Parathyroid adenoma (tissue), 2 donors: ENCODE measurements at regions not wholly inside any gene's neighbourhood (a gene's known extent, or its start where the extent isn't known, plus 50 kb on each side); places are given as distances from the start of the nearest gene placed in this dataset.

ENCODE experiments used
- H2AFZ ChIP-seq: fragments of 300-600 bp; sonication (generic); one replicate; pipeline ENCODE4 v1.7.0; 2017; ENCODE audit warnings: antibody characterized with exemption, mild to moderate bottlenecking
- H3K27ac ChIP-seq: fragments of 300-600 bp; sonication (generic); one replicate; pipeline ENCODE4 v1.7.0; 2017
- H3K27me3 ChIP-seq: fragments of 300-600 bp; sonication (generic); one replicate; pipeline ENCODE4 v1.7.0; 2017; ENCODE audit warnings: low read length; ENCODE audit not compliant: control insufficient read depth, insufficient read depth
- H3K36me3 ChIP-seq: fragments of 300-600 bp; sonication (generic); one replicate; pipeline ENCODE4 v1.7.0; 2017; ENCODE audit warnings: low read length; ENCODE audit not compliant: control insufficient read depth, insufficient read depth
- H3K4me1 ChIP-seq: fragments of 300-600 bp; sonication (generic); one replicate; pipeline ENCODE4 v1.7.0; 2017; ENCODE audit warnings: control low read depth
- H3K4me2 ChIP-seq: fragments of 300-600 bp; sonication (generic); one replicate; pipeline ENCODE4 v1.7.0; 2017; ENCODE audit warnings: low read length
- H3K4me3 ChIP-seq: fragments of 300-600 bp; sonication (generic); one replicate; pipeline ENCODE4 v1.7.0; 2017; ENCODE audit warnings: low read depth, low read length
- H3K79me2 ChIP-seq: fragments of 300-600 bp; sonication (generic); one replicate; pipeline ENCODE4 v1.7.0; 2017; ENCODE audit warnings: control low read depth
- H3K9ac ChIP-seq: fragments of 300-600 bp; sonication (generic); one replicate; pipeline ENCODE4 v1.7.0; 2017; ENCODE audit warnings: mild to moderate bottlenecking
- H3K9me3 ChIP-seq: fragments of 300-600 bp; sonication (generic); one replicate; pipeline ENCODE4 v1.7.0; 2017; ENCODE audit warnings: low read length; ENCODE audit not compliant: control insufficient read depth
- TF ChIP-seq, protein P1 (sequence below): fragments of 300-600 bp; sonication (generic); IDR thresholded peaks from one replicate; pipeline ENCODE4 v1.7.0; 2017; ENCODE audit warnings: antibody characterized with exemption, mild to moderate bottlenecking
- donor health status: primary hyperparathyroidism.

DNA sequence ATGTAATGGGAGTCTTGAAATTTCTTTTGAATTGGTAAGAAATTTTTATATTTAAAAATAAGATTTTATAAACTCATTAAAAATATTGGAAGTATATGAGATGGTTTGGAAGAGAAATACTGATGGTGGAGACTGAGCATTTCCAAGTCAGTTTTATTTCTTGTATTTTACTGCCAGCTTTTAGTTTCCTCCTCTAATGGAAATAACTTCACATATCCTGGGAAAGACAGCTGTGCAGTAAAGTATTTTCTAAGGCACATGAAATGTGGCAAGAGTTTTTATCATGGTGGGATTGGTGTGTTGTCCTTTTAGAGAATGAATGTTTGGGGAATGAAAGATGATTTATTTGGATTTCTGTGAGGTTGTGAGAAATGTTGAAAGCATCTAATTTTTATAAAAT is 346.9 kb upstream of the RGS6 start:
- Histone ChIP-seq H3K9ac (no peak overlapping the region), H2AFZ (no peak overlapping the region), H3K79me2 (peaks cover 4% of the 10 kb centered on the region), H3K4me1 (peaks cover 4% of the 10 kb centered on the region), H3K4me3 (no peak overlapping the region), H3K27ac (no peak overlapping the region), H3K9me3 (no peaks in the 10 kb centered on the region), H3K4me2 (no peak overlapping the region), H3K36me3 (no peaks in the 10 kb centered on the region), H3K27me3 (no peaks in the 10 kb centered on the region)
- TF ChIP-seq, protein P1, sequence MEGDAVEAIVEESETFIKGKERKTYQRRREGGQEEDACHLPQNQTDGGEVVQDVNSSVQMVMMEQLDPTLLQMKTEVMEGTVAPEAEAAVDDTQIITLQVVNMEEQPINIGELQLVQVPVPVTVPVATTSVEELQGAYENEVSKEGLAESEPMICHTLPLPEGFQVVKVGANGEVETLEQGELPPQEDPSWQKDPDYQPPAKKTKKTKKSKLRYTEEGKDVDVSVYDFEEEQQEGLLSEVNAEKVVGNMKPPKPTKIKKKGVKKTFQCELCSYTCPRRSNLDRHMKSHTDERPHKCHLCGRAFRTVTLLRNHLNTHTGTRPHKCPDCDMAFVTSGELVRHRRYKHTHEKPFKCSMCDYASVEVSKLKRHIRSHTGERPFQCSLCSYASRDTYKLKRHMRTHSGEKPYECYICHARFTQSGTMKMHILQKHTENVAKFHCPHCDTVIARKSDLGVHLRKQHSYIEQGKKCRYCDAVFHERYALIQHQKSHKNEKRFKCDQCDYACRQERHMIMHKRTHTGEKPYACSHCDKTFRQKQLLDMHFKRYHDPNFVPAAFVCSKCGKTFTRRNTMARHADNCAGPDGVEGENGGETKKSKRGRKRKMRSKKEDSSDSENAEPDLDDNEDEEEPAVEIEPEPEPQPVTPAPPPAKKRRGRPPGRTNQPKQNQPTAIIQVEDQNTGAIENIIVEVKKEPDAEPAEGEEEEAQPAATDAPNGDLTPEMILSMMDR: no peak

DNA sequence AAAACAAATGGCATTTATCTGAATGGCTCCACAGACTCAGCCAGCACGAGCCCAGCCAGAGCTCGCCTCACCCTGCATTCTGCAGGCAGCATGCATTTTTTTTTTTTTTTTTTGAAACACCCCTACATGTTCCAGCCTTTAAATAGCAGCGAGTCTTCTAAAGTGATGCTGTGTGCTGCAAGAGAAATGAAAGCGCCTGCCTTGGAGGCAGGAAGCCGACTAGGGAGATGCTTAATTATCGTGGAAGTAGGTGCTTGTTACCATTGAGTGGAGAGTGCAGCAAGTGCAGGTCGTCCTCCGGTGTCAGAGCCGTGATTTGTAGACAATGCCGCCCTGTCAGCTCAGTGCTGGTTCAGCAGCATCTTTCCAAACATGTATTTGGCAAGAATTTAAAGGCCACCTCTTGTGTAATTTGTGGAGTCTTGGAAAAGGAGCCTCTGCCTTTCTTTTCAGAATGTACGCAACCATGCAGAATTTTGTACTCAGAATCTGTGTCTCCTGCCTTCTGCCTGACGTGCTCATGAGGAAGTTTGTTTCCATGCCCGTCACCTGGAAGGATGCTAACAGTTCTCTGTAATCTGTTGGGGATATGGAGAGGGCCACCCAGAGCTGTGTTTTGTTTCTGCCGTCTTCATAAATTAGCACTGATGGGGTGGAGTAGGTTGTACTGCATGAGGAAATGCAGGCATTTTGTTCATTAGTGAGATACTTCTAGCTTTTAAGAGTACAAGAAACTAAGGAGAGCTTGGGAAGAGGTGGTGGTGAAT is 345.9 kb upstream of the RGS6 start:
- peaks cover 4% of the 10 kb centered on the region for H3K79me2 ChIP-seq
- H3K4me3 ChIP-seq: no peak overlapping the region
- no peaks in the 10 kb centered on the region for H3K36me3 ChIP-seq
- H3K27me3 ChIP-seq: no peaks in the 10 kb centered on the region
- H3K4me1 ChIP-seq: peaks cover 4% of the 10 kb centered on the region
- peak overlapping the region; percentile 50 for H2AFZ ChIP-seq
- H3K9ac ChIP-seq: no peak overlapping the region
- no peak overlapping the region for H3K27ac ChIP-seq
- H3K9me3 ChIP-seq: no peaks in the 10 kb centered on the region
- no peak overlapping the region for H3K4me2 ChIP-seq
- TF ChIP-seq, protein P1: no peak

DNA sequence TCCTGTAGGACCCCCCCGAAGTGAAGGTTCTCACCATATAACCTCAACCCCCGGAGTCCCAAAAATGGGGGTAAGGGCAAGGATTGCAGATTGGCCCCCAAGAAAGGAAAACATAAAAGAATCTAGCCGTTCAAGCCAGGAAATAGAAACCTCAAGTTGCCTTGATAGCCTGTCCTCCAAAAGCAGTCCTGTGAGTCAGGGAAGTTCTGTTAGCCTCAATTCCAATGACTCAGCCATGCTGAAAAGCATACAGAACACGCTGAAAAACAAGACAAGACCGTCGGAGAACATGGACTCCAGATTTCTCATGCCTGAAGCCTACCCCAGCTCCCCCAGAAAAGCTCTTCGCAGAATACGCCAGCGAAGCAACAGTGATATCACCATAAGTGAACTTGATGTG is 344.2 kb upstream of the RGS6 start:
- no peaks in the 10 kb centered on the region for H3K9me3 ChIP-seq
- H3K4me1 ChIP-seq: peaks cover 4% of the 10 kb centered on the region
- no peak overlapping the region for H3K27ac ChIP-seq

DNA sequence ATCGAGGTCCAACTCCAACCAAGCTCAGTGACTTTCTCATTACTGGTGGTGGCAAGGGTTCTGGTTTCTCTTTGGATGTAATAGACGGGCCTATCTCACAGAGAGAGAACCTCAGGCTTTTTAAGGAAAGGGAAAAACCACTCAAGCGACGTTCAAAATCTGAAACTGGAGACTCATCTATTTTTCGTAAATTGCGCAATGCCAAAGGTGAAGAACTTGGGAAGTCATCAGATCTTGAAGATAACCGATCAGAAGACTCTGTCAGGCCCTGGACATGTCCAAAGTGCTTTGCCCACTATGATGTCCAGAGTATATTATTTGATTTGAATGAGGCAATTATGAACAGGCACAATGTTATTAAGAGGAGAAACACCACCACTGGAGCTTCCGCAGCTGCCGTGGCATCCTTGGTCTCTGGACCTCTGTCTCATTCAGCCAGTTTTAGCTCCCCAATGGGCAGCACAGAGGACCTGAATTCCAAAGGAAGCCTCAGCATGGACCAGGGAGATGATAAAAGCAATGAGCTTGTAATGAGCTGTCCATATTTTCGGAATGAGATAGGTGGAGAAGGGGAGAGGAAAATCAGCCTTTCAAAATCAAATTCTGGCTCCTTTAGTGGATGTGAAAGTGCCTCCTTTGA is 343.5 kb upstream of the RGS6 start:
- Histone ChIP-seq H3K4me3 (no peak overlapping the region), H3K9me3 (no peaks in the 10 kb centered on the region), H3K36me3 (no peaks in the 10 kb centered on the region), H3K79me2 (peaks cover 4% of the 10 kb centered on the region), H3K4me2 (no peak overlapping the region), H3K27ac (no peak overlapping the region), H2AFZ (no peak overlapping the region), H3K27me3 (no peaks in the 10 kb centered on the region), H3K9ac (no peak overlapping the region), H3K4me1 (peaks cover 4% of the 10 kb centered on the region)
- TF ChIP-seq, protein P1: no peak

More for the DNA sequence above, 344.2 kb upstream of the RGS6 start:
- TF ChIP-seq, protein P1: no peak
- Histone ChIP-seq H3K4me3 (no peak overlapping the region), H3K9ac (no peak overlapping the region), H2AFZ (no peak overlapping the region), H3K36me3 (no peaks in the 10 kb centered on the region), H3K4me2 (no peak overlapping the region), H3K27me3 (no peaks in the 10 kb centered on the region), H3K79me2 (peaks cover 4% of the 10 kb centered on the region)
